ENCODE measurements at regions not wholly inside any gene's neighbourhood (a gene's known extent, or its start where the extent isn't known, plus 50 kb on each side); places are given as distances from the start of the nearest gene placed in this dataset.

DNA sequence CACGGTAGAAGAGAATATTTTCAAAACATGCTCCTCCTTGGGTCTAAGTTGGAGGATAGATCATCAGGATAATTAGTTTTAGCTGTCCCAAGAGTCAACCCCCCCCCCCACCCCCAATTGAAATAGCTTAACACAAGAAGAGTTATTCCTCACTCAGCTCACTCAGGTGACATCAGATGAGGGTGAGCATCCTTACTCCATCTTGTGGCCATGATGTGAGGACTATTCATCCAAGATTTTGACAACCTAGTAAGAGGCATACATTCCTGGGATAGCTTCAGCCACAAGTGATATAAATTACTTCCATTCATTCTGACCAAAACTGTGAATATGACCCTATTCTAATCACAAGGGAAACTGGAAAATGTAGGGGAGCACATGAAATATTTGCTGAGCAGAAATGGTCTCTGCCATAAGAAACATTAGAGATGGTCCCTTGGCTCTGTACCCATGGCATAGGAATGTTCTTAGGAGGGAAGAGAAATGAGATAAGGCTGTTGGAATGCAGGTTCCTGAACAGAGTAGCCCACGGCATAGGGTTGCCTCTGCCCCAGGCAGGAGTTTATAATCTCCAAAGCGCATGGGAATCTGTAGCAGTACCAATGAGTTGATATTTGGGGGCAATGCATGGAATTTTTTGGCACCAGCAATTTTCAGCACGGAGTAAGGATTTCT is 257.2 kb downstream of the CYRIA start:
- TF ChIP-seq, protein P1, sequence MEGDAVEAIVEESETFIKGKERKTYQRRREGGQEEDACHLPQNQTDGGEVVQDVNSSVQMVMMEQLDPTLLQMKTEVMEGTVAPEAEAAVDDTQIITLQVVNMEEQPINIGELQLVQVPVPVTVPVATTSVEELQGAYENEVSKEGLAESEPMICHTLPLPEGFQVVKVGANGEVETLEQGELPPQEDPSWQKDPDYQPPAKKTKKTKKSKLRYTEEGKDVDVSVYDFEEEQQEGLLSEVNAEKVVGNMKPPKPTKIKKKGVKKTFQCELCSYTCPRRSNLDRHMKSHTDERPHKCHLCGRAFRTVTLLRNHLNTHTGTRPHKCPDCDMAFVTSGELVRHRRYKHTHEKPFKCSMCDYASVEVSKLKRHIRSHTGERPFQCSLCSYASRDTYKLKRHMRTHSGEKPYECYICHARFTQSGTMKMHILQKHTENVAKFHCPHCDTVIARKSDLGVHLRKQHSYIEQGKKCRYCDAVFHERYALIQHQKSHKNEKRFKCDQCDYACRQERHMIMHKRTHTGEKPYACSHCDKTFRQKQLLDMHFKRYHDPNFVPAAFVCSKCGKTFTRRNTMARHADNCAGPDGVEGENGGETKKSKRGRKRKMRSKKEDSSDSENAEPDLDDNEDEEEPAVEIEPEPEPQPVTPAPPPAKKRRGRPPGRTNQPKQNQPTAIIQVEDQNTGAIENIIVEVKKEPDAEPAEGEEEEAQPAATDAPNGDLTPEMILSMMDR (conservative IDR thresholded peaks at IDR 0.05; ENCODE audit: low read length), result no peak
- TF ChIP-seq EZH2phosphoT487 (IDR thresholded peaks at IDR 0.05; ENCODE audit: borderline replicate concordance), result no peak
